Ishikawa (cell line): ENCODE measurements at regions not wholly inside any gene's neighbourhood (a gene's known extent, or its start where the extent isn't known, plus 50 kb on each side); places are given as distances from the start of the nearest gene placed in this dataset.

Source experiments
- EP300 ChIP-seq: IDR thresholded peaks from 2 replicates; pipeline ENCODE4 v1.6.1; 2012; ENCODE audit warnings: borderline replicate concordance
- REST ChIP-seq: IDR thresholded peaks from 2 replicates; pipeline ENCODE4 v1.6.1; 2012; ENCODE audit warnings: low read depth, mild to moderate bottlenecking
- TAF1 ChIP-seq: IDR thresholded peaks from 2 replicates; pipeline ENCODE4 v1.6.1; 2012; ENCODE audit warnings: low read depth, mild to moderate bottlenecking
- YY1 ChIP-seq: IDR thresholded peaks from 2 replicates; pipeline ENCODE4 v1.6.1; 2012; ENCODE audit warnings: low read depth
- ZBTB7A ChIP-seq: IDR thresholded peaks from 2 replicates; pipeline ENCODE4 v1.6.1; 2012; ENCODE audit warnings: low read depth

GRCh38 chr16:29107299-29107698, 122.4 kb downstream of the LAT start:
- TF ChIP-seq ZBTB7A (no peak), YY1 (no peak), REST (no peak), TAF1 (no peak), EP300 (no peak)
